GM12864 (cell line): ENCODE measurements at regions not wholly inside any gene's neighbourhood (a gene's known extent, or its start where the extent isn't known, plus 50 kb on each side); places are given as distances from the start of the nearest gene placed in this dataset.

Experiments used
- DNase-seq: peaks from one replicate; pipeline ENCODE4 v3.0.0-alpha.2; 2011; ENCODE audit warnings: low read depth
- H3K4me3 ChIP-seq: 2 replicates; pipeline ENCODE4 v1.5.1; 2011; ENCODE audit warnings: mild to moderate bottlenecking, low read depth, low read length, control low read depth
- CTCF ChIP-seq: IDR thresholded peaks from 2 replicates; pipeline ENCODE4 v1.5.1; 2011; ENCODE audit warnings: low read depth, mild to moderate bottlenecking, moderate library complexity, low read length, control low read depth, inconsistent platforms; ENCODE audit errors: missing control alignments

- no peak for DNase-seq
- TF ChIP-seq CTCF = no peak
- H3K4me3 ChIP-seq = no peak overlapping the region
Observed at GRCh38 chr1:194512345-194512744, 1325.9 kb upstream of the B3GALT2 start.

- no peak for TF ChIP-seq CTCF
- H3K4me3 ChIP-seq = no peak overlapping the region
- DNase-seq = no peak
Observed at GRCh38 chr1:194503209-194503608, 1316.8 kb upstream of the B3GALT2 start.

- no peak for TF ChIP-seq CTCF
- H3K4me3 ChIP-seq = no peak overlapping the region
- DNase-seq = no peak
Observed at GRCh38 chr1:194495434-194495833, 1309.0 kb upstream of the B3GALT2 start.

- no peak overlapping the region for H3K4me3 ChIP-seq
- TF ChIP-seq CTCF = no peak
- no peak for DNase-seq
Observed at GRCh38 chr1:194487172-194487571, 1300.8 kb upstream of the B3GALT2 start.

- no peak for TF ChIP-seq CTCF
- DNase-seq = no peak
- no peak overlapping the region for H3K4me3 ChIP-seq
Observed at GRCh38 chr1:194485432-194485831, 1299.0 kb upstream of the B3GALT2 start.

GRCh38 chr1:194478731-194479130 is 1292.3 kb upstream of the B3GALT2 start:
- no peak for DNase-seq
- H3K4me3 ChIP-seq = no peak overlapping the region
- TF ChIP-seq CTCF = no peak

- no peak for DNase-seq
- TF ChIP-seq CTCF = no peak
- H3K4me3 ChIP-seq = no peak overlapping the region
Observed at GRCh38 chr1:194477908-194478307, 1291.5 kb upstream of the B3GALT2 start.
